ENCODE measurements at regions not wholly inside any gene's neighbourhood (a gene's known extent, or its start where the extent isn't known, plus 50 kb on each side); places are given as distances from the start of the nearest gene placed in this dataset.
"Not testable (repeated sequence)": the region's sequence is repeated elsewhere in the genome, so short reads cannot be mapped to it uniquely, and the experiment has no call there.

- H3K36me3 ChIP-seq, result no peaks in the 10 kb centered on the region
- no peak overlapping the region for H3K4me3 ChIP-seq
- H3K27me3 ChIP-seq, result no peaks in the 10 kb centered on the region
- H3K4me1 ChIP-seq (ENCODE audit: low read depth), result no peaks in the 10 kb centered on the region
- H3K9me3 ChIP-seq (ENCODE audit: low read depth), result no peaks in the 10 kb centered on the region
- no peak overlapping the region for H3K27ac ChIP-seq
- TF ChIP-seq, protein P1, sequence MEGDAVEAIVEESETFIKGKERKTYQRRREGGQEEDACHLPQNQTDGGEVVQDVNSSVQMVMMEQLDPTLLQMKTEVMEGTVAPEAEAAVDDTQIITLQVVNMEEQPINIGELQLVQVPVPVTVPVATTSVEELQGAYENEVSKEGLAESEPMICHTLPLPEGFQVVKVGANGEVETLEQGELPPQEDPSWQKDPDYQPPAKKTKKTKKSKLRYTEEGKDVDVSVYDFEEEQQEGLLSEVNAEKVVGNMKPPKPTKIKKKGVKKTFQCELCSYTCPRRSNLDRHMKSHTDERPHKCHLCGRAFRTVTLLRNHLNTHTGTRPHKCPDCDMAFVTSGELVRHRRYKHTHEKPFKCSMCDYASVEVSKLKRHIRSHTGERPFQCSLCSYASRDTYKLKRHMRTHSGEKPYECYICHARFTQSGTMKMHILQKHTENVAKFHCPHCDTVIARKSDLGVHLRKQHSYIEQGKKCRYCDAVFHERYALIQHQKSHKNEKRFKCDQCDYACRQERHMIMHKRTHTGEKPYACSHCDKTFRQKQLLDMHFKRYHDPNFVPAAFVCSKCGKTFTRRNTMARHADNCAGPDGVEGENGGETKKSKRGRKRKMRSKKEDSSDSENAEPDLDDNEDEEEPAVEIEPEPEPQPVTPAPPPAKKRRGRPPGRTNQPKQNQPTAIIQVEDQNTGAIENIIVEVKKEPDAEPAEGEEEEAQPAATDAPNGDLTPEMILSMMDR (IDR thresholded peaks at IDR 0.05; ENCODE audit: low read depth, low read length), result no peak
- DNase-seq (ENCODE audit: low read depth in 1 of 2, low spot score in 1 of 2), result no peak
Observed at GRCh38 chr12:73984552-73984951, 553.1 kb upstream of the ATXN7L3B start.

- H3K4me1 ChIP-seq (ENCODE audit: low read depth), result no peaks in the 10 kb centered on the region
- H3K27me3 ChIP-seq, result no peaks in the 10 kb centered on the region
- H3K27ac ChIP-seq, result no peak overlapping the region
- TF ChIP-seq, protein P1 (IDR thresholded peaks at IDR 0.05; ENCODE audit: low read depth, low read length), result no peak
- H3K9me3 ChIP-seq (ENCODE audit: low read depth), result no peaks in the 10 kb centered on the region
- H3K4me3 ChIP-seq, result no peak overlapping the region
- no peak for DNase-seq (ENCODE audit: low read depth in 1 of 2, low spot score in 1 of 2)
- no peaks in the 10 kb centered on the region for H3K36me3 ChIP-seq
Observed at GRCh38 chr12:73991138-73991537, 546.5 kb upstream of the ATXN7L3B start.

- TF ChIP-seq, protein P1 (IDR thresholded peaks at IDR 0.05; ENCODE audit: low read depth, low read length), result no peak
- no peaks in the 10 kb centered on the region for H3K9me3 ChIP-seq (ENCODE audit: low read depth)
- H3K4me3 ChIP-seq, result no peak overlapping the region
- no peaks in the 10 kb centered on the region for H3K36me3 ChIP-seq
- H3K27me3 ChIP-seq, result no peaks in the 10 kb centered on the region
- H3K27ac ChIP-seq, result no peak overlapping the region
- H3K4me1 ChIP-seq (ENCODE audit: low read depth), result no peaks in the 10 kb centered on the region
- DNase-seq (ENCODE audit: low read depth in 1 of 2, low spot score in 1 of 2), result no peak
Observed at GRCh38 chr12:73998894-73999293, 538.7 kb upstream of the ATXN7L3B start.

GRCh38 chr12:74015118-74015517 is 522.5 kb upstream of the ATXN7L3B start:
- H3K36me3 ChIP-seq, result no peaks in the 10 kb centered on the region
- no peaks in the 10 kb centered on the region for H3K27me3 ChIP-seq
- no peaks in the 10 kb centered on the region for H3K4me1 ChIP-seq (ENCODE audit: low read depth)
- no peaks in the 10 kb centered on the region for H3K9me3 ChIP-seq (ENCODE audit: low read depth)
- H3K27ac ChIP-seq, result no peak overlapping the region
- TF ChIP-seq, protein P1 (IDR thresholded peaks at IDR 0.05; ENCODE audit: low read depth, low read length), result no peak
- no peak for DNase-seq (ENCODE audit: low read depth in 1 of 2, low spot score in 1 of 2)
- H3K4me3 ChIP-seq, result no peak overlapping the region

- not testable (repeated sequence) for H3K4me1 ChIP-seq (ENCODE audit: low read depth); H3K27ac ChIP-seq; H3K27me3 ChIP-seq; H3K36me3 ChIP-seq; DNase-seq (ENCODE audit: low read depth in 1 of 2, low spot score in 1 of 2); H3K4me3 ChIP-seq; H3K9me3 ChIP-seq (ENCODE audit: low read depth)
Observed at GRCh38 chr12:74016324-74016723, 521.3 kb upstream of the ATXN7L3B start.

- no peak overlapping the region for H3K4me3 ChIP-seq
- H3K27ac ChIP-seq, result no peak overlapping the region
- H3K36me3 ChIP-seq, result no peaks in the 10 kb centered on the region
- H3K9me3 ChIP-seq (ENCODE audit: low read depth), result no peaks in the 10 kb centered on the region
- TF ChIP-seq, protein P1 (IDR thresholded peaks at IDR 0.05; ENCODE audit: low read depth, low read length), result no peak
- H3K27me3 ChIP-seq, result no peaks in the 10 kb centered on the region
- no peaks in the 10 kb centered on the region for H3K4me1 ChIP-seq (ENCODE audit: low read depth)
- DNase-seq (ENCODE audit: low read depth in 1 of 2, low spot score in 1 of 2), result no peak
Observed at GRCh38 chr12:74018849-74019248, 518.8 kb upstream of the ATXN7L3B start.
